Stimulated activated naive CD4-positive, alpha-beta T cell treated with Interleukin-2 at 50 U/mL for 16 hours (primary cell): ENCODE measurements at regions not wholly inside any gene's neighbourhood (a gene's known extent, or its start where the extent isn't known, plus 50 kb on each side); places are given as distances from the start of the nearest gene placed in this dataset.
A peak's percentile ranks its signal among the peaks of the same experiment; 100 is the strongest.

Source experiments
- DNase-seq: peaks from one replicate; lab custom pipeline; 2025; lab: John Stamatoyannopoulos, UW

GRCh38 chr19:31223740-31224534 lies 125.3 kb downstream of the TSHZ3 start:
- no peak for DNase-seq

GRCh38 chr19:31220540-31220939 lies 128.7 kb downstream of the TSHZ3 start:
- DNase-seq, result peak; percentile 8

DNA sequence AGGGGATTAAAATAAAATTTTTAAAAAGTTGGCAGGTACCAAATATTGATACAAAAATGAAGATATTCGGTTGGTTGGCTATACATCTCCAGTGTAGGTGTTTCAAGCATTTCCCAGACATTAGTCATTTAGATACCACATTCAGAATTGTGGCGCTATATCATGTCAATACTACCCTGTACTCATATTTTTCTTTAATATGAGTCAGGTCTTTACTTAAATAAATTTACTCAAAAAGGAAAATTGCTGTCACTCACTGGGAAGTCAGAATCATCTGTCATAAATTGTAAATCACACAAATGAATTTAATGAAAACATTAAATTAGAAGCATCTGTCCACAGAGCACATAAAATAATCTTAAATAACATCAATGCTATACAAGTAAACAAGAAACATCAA lies 134.2 kb downstream of the TSHZ3 start:
- DNase-seq, result no peak

- DNase-seq, result peak; percentile 87
Observed at GRCh38 chr19:31214086-31214485, 135.2 kb downstream of the TSHZ3 start.

DNA sequence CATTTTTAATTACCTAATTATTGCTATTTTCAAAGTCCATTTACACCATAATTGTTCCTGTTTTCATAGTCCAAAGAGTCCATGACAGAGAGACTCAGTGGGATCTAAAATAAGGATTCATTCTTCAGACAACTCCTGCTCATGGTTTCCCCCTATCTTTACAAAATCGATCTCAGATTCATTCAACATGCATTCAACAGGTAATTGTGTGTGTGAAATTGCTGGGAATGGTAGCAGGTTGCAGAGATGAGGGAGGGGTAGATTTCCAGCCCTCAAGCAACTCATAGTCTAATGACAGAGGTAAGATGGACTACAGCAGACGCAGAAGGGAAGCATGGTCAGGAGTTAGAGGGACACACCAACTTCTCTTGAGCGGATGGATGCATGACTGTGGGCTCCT lies 138.1 kb downstream of the TSHZ3 start:
- no peak for DNase-seq

DNA sequence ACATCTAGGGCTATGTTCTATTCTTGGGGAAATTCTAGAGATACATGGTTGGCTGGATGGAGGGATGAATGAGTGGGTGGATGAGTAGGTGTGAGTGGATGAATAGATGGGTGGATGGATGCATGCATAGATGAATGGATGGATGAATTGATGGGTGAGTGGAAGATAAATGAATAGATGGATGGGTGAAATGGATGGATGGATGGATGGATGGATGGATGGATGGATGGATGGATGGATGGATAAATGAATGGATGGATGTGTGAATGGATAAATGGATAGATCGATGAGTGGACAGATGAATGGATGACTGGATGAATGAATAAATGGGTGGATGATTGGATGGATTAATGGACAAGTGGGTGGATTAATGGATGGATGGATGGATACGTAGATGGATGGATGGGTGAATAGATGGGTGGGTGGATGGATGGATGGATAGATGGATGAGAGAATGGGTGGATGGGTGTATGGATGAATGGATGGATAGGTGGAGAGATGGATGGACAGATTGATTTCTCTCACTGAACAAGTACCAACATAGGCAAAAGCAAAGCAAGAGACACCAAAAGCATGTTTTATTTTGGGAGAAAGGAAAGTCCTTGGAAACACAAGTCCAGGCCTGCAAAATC lies 143.2 kb downstream of the TSHZ3 start:
- no peak for DNase-seq

DNA sequence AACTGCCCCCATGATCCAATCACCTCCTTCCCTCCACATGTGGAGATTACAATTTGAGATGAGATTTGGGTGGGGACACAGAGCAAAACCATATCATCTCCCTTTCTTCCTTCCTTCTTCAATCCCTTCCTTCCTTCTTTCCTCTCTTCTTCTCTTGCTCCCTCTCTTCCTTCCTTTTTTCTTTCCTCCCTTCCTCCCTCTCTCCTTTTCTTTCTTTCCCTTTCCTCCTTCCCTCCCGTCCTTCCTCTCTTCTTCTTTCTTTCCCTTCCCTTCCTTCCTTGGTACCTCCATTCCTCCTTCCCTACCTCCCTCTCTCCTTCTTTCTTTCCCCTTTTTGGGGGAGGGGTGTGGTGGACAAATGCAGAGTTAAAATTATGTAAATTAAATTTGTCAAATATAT lies 145.1 kb downstream of the TSHZ3 start:
- no peak for DNase-seq

GRCh38 chr19:31185261-31185660 lies 164.0 kb downstream of the TSHZ3 start:
- DNase-seq, result no peak

DNA sequence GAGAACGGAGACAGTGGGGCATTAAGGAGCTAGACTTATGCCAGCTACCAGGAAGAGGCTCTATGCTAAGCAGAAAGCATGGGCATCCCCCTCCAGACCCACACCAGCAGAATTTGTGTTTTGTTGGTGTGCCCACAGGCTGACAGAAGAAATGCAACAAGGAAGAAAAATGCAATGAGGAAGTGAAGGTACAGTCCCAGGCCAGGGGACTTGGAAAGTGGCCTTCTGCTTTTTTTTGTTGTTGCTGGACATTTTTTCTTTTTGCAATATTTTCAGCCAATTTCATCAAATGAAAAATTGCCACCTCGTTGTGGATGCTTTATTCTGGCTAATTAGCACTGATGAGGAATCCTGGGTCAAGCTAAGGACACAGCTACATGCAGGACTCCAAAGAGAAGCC lies 167.7 kb downstream of the TSHZ3 start:
- DNase-seq, result no peak

DNA sequence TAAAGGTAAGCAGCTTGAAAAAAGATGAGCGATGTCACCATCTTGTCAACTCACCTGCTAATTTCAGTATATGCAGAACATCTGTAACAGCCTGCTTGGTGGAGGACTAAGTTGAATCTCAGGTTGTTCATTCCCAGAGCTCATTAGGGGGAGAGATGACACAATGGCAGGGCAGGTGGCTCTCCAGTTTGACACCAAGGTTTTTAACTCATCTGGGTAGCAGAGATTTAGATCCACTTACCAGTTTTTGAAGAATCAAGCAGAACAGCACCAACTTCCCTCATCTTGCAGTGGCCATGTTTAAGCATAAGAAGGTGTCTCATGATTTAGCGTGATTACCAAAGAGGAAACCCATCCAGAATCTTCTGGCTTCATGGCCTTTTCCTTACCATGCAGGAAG lies 168.3 kb downstream of the TSHZ3 start:
- DNase-seq, result no peak

DNA sequence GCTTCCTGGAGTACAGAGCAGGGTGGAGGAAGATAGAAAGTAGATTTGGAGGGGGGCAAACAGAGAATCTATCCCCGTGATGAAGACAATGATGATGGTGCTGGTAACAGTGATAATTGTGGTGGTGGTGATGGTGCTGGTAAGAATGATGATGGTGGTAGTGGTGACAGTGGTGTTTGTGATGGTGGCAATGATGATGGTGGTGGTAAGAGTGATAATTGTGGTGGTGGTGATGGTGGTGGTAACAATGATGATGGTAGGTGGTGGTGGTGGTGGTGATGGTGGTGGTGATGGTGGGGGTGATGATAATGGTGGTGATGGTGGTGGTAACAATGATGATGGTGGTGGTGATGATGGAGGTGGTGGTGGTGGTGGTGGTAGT lies 169.8 kb downstream of the TSHZ3 start:
- no peak for DNase-seq

DNA sequence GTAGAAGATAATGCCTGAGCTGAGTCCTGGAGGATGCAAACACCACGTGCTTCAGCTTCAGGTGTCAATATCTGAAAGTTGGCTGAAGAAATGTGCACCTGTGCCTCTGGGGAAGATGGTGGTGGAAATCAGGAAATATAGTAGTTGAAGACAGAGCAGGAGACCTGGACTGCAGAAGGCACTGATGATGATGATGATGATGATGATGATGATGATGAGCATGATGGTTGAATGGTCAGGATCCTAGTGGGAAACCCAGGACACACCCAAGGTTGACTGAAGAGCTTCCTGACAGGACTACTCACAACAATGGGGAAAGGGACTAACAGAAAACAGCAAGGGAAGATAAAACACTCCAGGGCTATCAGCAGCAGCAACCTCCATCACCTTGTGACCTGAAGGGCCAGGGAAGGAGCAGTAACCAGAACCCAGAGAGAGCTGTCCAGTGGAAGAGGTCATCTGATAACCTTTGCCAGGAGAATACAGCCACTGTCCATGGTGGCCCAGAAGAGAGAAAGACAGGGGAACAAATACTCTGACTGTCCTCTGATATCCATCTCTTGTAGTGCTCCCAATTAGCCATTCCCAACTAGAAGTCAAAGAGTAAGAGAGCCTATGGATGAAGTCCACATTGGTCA lies 170.3 kb downstream of the TSHZ3 start:
- no peak for DNase-seq

DNA sequence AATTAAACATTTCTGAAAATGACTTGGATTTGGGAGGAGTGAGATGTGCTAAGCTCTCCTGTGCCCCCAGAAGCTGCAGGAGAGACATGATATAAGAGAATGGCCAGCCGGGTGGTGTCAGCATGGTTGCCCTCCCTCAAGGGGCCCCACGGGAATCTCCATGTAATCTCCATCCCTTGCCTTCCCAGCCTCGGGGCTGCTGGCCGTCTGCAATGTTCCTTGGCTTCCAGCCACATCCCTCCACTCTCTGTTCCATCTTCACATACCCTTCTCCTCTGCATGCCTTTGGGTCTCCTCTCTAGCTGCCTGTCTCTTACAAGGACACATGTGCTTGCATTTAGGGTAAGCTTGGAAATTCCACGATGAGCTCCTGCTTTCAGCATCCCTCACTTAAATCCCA lies 172.0 kb downstream of the TSHZ3 start:
- no peak for DNase-seq

DNA sequence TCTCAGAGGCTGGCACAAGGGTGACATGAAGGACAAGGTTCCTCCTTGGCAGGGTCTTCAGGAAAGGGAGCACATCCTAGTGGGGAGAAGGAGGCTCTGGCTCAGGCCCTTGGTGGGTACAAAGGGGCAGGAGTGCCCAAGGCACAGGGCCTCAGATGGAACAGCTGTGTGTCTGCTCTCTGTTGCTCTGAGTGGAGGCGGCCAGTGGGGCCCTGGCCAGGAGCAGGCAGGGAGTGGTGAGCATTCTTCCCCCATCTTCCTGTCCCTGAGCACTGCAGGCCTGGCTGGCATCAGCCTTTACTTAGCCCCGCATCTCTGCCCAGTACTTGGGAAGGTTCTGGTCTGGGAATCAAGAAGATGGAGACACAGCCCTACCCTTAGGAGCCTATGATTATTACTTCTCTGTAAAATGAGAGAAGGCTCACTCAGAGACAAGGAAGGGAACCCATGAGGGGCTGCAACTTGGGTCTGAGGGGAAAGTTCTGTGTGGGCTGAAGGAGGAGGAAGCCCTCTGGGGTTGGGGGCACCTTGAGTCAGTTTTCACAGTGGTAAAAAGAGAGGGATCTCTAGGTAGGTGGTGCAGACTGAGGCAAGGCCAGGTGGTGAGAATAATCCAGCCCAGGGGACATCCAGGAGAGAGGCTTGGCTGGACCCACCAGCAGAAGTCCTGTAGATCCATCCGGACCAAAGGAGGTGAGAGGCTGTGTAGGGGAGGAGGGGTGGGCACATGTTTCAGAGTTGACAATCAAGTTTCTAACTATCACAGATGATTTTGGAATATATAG lies 173.5 kb downstream of the TSHZ3 start:
- no peak for DNase-seq

- no peak for DNase-seq
Observed at GRCh38 chr19:31174948-31175347, 174.3 kb downstream of the TSHZ3 start.

DNA sequence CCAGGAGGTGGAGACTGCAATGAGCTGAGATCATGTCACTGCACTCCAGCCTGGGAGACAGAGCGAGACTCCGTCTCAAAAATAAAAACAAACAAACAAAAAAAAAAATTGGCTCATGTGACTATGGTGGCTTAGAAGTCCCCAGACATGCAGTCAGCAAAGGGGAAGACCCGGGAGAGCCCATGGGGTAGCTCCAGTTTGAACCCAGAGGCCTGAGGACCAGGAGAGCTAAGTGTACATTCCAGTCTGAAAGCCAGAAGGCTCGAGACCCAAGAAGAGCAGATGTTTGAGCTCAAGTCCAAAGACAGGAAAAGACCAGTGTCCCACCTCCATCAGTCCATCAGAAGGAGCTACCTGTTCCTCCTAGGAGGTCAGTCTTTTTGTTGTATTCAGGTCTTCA lies 175.2 kb downstream of the TSHZ3 start:
- DNase-seq, result no peak

GRCh38 chr19:31171936-31172335 lies 177.3 kb downstream of the TSHZ3 start:
- no peak for DNase-seq

GRCh38 chr19:31170046-31170445 lies 179.2 kb downstream of the TSHZ3 start:
- DNase-seq, result no peak

DNA sequence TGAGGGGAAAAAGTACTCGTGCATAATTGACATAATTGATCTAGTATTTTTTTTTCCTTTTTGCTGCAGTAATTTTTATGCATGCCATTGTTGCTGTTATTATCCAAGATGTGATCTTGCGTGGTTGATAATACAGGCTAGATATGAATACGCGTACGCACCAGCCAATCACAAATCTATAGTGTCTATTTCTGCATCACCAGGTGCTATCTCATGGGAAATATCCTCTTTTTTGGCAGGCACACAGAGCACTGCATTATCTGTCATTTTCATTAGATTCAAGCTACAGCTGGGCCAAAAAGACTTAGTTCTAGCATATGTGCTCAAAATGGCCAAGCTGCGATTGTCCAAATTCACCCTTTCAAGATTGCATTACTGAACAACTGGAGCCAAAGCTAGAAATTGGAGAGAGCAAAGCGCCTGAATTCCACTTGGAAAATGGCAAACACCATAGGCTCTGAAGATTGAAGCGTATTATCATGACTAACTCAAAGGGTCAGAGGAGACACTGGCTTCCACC lies 181.1 kb downstream of the TSHZ3 start:
- no peak for DNase-seq

- no peak for DNase-seq
Observed at GRCh38 chr19:31167690-31168089, 181.5 kb downstream of the TSHZ3 start.

DNA sequence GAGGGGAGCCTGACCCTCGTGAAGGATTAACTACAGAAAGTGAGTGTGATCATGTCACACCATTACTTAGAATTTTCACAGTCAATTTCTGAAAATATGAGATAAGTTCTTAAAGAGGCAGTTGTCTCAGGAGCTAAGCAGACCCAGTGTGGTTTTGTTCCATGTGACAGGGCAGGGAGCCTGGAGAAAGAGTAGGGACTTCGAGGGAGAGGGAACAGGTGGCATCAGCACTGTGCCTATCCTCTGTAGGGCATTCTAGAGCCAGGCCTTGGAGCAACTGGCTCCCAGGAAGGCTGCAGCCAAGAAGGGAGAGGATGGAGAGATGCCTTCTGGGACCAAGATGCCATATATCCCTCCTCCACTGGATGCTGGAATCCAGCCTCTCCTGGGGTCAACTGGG lies 183.0 kb downstream of the TSHZ3 start:
- DNase-seq, result no peak

GRCh38 chr19:31164791-31165251 lies 184.4 kb downstream of the TSHZ3 start:
- DNase-seq, result no peak
